GM21717 (cell line): ENCODE measurements at regions not wholly inside any gene's neighbourhood (a gene's known extent, or its start where the extent isn't known, plus 50 kb on each side); places are given as distances from the start of the nearest gene placed in this dataset.
"Not testable (repeated sequence)": the region's sequence is repeated elsewhere in the genome, so short reads cannot be mapped to it uniquely, and the experiment has no call there.

Experiments
- ATAC-seq: cut with Tn5 transposase; IDR thresholded peaks from one replicate; pipeline ENCODE4 v1.9.1; 2021; ENCODE audit warnings: mild to moderate bottlenecking, moderate library complexity; ENCODE audit not compliant: unreplicated experiment

DNA sequence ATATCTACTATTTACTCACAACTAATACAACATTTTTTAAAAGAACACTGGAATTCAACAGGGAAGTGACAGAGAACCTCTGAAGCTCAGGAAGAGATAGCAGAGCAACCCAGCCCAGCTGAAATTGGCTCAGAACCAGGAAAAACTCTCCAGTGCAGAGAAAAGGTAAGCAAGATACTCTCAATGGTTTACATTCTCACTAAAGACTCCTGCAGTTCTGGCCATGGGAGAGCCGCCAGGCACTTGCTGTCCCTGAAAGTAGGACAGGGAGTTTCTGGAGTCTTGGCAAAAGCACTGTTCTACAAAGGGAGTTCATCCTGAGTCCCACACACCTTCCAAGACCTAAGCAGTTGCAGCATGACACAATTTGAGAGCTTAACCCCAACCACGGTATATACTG is 330.8 kb downstream of the TRIM36 start:
- ATAC-seq: no peak

DNA sequence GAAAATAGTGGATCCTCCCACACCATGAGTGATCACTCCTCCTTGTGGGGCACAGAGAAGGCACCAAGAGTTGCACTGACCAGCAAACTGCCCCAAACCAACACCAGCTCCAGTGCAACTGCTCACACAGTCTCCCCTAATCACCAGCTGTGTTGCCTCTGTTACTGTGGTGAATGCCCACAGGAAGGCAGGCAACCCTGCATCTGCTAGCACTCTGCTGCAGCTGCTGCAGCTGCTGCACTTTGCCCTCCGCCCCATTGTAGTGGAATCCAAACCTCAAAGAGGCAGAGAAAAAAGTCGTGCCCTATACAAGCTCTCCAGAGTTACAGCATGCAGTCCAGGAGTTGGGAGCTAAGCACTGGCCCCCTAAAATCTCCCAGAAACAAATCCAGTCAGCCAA is 339.6 kb downstream of the TRIM36 start:
- no peak for ATAC-seq

DNA sequence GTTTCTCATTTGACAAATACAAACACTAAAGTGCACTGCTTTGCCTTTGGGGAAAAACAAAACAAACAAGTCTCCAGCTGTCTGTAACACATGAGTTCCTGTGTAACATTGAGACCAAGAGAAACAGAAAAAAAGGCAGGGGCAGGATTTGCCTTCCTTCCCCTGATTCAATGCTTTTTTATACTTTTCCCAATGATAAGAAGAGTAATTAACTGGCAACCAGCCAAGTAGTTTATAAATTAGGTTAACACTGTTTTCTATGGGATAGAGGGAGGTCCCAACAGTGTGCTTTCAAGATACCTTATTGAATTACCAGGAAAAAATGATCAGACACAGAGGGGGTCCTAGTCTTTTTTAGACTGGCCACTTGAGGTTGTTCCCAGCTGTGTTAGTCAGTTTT is 346.8 kb downstream of the TRIM36 start:
- ATAC-seq: no peak

DNA sequence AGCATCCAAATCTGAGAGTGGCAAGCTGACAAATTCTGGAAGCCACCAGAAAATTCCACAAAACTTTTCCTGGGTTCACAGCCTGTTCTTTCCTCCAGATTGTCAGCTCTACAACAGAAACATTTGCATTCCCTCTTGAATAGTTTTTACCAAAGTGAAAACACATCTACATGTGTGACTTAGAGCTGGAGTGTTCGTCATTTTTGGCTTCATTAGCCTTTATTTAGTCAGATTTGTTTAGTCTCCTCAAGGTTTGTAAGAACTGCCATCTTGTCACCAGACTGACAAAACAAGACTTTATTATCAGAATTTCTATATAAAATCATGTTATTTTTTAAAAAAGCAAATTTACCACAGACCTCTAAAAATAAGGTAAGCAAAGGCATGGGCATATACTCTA is 347.3 kb downstream of the TRIM36 start:
- ATAC-seq: no peak

DNA sequence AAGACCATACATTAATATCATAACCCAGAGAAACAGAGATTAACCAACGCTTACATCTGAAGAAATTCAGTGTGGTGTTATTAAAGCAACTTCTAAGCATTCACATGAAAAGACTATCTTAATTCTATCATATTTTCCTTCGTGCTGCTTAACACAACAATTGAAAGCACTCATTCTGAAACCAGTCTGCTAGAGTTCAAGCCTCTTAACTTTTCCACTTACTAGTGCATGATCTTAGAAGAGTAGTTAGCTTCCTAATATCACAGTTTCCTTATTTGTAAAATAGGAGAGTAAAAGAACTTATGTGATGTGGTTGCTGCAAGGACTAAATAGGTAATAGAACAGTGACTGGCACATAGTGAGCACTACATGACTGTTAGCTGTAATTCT is 379.3 kb downstream of the TRIM36 start:
- no peak for ATAC-seq

DNA sequence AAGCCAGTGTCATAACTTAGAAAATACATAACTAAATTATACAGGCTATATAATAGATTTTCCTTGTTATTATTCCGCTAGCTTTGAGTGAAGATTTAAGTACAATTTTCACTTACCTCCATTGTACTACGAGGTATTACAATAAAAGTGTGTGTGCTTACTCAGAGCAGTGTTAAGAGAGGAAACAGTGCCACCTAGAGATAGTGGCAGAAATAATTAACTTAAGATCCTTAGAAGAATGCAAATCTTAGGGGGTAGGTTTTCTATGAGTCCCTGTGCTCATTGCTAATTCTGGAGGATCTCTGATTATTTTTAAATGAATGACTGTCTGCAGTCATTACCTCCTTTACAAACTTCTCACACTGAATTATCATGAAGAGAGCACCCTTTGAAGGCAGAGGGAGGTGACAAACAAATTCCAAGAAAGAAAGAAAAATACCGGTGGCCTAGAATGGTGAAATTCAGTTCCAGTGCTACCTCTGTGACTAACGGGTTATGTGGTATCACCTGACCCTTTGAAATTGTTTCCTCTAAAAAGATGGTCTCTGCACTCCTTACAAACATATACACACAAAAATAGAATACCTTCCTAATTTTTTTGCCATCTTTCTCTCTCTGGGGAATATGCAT is 379.8 kb downstream of the TRIM36 start:
- peak; percentile 75 for ATAC-seq

DNA sequence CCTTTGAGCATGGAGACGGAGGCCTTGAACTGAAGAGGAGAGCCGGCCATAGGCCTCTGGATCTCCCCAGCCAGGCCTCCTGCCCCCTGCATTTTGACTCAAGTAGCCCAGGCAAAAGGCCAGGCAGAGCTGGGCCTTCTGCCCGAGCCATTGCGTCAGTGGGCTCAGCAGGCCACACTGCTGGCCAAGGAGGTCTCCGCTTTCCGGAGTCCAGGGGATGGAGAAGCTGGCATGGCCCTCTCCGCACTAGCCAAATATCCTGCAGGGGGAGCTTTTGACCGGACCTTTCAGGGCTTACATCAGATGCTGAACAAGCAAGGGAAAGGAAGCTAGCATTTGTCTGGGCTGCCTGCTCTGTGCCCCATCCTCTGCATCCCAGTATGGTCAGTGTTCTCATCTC is 386.8 kb downstream of the TRIM36 start:
- ATAC-seq: no peak

DNA sequence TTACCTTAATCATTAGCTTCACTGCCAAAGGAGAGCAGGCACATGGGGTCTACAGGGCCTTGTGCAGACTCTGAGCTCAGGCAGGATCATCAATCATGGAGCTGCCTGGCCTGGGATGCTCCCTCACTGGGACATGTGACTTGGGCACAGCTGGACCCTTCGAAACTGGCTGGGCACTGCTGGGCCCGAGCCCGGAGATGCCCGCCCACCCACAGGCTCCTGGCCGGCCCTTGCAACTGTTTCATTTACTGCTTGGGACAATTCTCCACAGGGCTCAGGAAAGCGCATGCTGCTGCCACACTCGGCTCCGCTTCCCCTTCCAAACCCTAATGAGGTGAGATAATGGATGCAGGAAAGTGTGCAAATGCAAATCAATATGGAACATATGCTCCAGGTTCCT is 387.5 kb downstream of the TRIM36 start:
- ATAC-seq: no peak

DNA sequence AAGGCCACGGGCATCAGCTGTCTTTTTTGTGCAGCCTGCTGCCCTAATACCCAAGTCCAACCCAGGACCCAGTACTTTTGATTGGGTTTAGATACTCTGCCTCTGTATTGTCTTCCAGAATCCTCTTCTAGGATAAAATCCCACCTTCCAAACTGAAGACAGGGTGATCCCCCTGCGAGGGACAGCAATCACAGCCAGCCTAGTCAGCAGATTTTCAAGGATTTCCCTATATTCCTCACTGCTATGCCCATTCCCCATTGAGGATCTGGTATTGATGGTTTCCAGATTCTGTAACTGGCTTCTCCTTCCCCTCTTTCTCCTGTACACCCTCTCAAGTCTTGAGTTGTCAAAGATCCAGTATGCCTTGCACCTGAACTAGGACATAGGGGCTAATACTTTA is 389.4 kb downstream of the TRIM36 start:
- no peak for ATAC-seq

DNA sequence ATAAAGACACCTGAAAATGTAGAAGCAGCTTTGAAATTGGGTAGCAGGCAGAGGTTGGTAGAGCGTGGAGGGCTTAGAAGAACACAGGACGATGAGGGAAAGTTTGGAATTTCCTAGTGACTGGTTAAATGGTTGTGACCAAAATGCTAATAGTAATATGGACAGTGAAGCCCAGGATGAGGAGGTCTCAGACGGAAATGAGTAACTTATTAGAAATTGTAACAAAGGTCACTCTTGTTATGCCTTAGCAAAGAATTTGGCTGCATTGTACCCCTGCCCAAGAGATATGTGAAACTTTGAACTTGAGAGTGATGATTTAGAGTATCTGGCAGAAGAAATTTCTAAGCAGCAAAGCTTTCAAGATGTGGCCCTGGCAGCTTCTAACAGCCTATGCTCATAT is 382.5 kb downstream of the KCNN2 start:
- ATAC-seq: no peak

DNA sequence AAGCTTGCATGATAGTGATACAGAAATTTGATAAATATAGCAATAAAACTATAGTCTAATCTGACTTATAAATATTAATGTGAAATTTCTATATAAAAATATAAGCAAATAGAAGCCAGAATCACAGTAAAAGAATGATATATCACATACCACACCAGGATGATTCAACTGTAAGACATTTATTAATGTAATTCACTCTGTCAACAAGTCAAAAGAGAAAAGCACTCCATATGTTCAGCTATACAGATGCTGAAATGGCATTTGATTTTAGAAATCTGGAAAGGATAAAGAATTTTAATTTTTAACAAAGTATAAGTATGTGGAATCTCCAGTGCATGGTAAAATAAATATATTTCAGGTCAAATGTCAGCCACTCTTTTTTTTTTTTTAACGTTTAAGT is 372.4 kb downstream of the KCNN2 start:
- ATAC-seq: no peak

DNA sequence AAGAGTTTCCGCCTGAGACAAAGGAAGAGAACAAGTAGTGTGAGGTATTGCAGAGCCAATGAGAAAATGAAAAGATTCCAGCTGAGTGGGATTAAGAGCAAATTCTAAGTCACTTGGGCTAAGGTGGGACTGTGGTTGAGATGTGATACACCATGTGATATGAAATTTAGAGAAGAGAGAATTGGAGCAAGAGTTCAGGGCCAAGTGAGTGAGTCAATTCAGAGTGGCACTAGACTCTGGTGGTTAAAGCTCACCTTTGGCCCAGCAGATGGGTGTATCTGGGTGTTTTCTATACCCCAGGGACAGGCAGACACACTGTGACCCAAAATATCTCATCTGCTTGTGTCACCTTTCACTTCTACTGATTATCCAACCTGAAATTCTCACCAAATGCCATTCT is 368.1 kb downstream of the KCNN2 start:
- no peak for ATAC-seq

DNA sequence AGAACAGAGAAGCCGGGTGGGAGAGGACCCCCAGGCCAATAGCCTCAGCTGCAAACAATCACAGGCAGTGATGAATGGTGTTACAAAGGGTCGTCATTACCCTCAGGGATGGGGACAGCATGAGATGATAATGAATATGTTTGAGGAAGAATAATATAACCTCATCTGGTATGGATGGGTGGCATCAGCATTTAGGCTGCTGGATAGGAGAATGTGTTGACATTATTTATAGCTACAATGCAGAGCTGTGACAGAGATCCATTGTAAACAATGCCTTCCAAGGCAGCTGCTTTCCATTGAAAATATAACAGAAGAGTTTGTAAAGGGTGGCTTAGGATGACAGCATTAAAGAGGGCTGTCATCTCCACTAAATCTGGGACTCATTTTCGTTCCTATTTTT is 365.5 kb downstream of the KCNN2 start:
- ATAC-seq: no peak

DNA sequence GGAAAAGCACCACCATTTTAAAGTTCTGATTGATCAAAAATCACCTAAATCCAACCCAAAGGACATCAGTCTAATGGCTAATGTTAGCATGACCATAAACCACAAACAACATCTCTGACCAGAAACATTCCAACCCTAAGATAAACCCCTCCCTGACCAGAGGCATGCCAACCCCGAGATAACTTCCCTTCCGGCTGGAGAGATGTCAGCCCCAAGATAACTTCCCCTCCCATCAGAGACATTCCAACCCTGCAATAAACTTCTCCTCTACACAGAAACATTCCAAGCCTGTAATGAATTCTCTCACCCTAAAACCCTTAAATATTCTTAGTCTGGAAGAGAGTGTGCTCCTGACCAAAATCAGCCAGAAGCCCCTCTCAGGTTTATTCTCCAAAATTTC is 364.3 kb downstream of the KCNN2 start:
- no peak for ATAC-seq

DNA sequence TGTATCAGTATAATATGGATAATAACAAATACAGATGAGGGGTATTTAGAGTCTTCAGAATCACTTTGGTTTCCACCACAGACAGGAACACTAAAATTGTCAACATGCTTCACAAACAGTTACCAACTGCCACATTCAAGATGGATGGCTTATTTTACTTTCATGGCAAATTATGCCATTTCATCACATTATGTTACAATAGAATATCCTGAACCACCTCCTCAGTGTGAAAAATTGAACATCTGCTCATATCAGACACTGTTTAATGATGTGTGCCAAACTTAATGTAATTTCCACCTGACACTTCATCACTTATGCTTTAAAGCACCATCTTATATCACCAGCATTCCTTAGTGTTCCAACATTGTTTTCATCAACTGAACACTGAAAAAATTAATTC is 357.4 kb downstream of the KCNN2 start:
- ATAC-seq: no peak

DNA sequence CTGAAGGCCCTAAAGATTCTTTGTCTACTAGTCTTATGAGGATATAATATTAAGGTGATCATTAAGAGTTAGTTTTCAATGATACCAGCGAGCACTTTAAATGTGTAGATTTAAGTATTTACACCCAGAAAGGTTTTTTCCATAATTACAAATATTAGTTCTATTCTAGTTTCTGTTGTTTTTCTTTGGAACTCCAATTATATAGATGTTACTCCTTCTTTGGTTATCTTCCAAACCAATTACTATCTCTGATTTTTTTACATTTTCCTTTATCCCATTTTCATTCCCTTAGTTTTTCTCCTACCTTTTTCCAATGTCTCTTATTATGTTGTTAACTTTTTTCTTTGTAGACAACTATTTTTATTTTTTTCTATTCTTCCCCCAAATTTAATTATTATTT is 355.1 kb downstream of the KCNN2 start:
- ATAC-seq: no peak

DNA sequence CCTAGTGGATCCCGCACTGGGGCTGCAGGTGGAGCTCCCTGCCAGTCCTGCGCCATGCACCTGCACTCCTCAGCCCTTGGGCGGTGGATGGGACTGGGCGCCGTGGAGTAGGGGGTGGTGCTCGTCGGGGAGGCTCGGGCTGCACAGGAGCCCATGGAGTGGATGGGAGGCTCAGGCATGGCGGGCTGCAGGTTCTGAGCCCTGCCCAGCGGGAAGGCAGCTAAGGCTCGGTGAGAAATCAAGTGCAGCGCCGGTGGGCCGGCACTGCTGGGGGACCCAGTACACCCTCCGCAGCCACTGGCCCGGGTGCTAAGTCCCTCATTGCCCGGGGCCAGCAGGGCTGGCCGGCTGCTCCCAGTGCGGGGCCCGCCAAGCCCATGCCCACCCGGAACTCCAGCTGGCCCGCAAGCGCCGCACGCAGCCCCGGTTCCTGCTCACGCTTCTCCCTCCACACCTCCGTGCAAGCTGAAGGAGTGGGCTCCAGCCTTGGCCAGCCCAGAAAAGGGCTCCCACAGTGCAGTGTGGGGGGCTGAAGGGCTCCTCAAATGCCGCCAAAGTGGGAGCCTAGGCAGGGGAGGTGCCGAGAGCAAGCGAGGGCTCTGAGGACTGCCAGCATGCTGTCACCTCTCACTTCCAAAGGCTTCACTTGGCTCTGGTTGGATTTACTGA is 342.5 kb downstream of the KCNN2 start:
- ATAC-seq: not testable (repeated sequence)

DNA sequence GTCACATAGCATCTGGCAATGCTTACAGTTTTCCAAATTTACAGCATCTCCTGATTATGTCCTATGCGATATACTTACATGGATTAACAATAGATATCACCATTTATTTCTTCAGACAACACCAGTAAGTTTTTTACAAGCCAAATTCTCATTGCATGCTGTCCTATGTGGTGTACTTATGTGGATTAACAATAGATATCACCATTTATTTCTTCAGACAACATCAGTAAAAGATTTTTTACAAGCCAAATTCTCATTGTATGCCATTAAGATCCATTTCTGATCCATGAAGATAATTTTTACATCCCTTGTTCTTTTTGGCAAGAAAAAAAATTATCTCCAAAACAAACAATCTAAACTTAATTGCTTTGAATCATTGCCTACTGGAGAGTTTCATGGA is 340.9 kb downstream of the KCNN2 start:
- ATAC-seq: no peak

DNA sequence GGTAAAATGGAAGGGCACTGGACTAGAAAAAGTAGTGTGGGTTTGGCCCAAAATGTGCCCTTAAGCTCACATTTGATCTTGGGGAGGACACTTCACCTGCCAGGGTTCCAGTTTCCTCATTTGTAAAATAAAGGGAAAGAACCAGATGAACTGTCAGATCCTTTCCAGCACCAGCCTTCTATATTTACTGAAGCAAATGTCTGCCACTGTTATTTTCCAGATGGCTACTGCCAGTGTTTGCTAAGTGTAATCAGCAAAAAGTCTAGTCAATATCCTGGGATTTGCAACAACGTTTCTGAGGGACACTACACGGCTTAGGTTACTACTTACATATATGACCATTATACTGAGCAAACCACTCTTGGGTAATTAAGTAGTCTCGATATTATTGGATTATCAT is 340.3 kb downstream of the KCNN2 start:
- no peak for ATAC-seq

DNA sequence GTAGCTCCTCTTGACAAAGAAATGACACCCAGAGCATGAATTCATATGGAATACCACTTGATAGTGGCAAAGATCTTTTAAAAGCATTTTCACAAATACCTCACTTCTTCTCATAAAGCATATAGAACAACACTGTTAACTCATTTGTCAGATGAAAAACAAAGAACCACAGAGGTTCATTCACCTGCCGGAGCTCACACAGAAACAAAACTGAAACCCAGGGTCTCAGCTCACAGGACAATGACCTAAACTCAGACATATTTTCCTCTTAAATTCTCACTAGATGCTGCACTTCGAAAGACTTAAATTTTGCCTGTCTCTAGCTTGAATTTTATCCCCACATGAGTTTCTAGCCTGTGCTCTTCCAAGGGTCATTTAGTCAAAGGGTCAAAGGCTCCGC is 339.0 kb downstream of the KCNN2 start:
- ATAC-seq: no peak

DNA sequence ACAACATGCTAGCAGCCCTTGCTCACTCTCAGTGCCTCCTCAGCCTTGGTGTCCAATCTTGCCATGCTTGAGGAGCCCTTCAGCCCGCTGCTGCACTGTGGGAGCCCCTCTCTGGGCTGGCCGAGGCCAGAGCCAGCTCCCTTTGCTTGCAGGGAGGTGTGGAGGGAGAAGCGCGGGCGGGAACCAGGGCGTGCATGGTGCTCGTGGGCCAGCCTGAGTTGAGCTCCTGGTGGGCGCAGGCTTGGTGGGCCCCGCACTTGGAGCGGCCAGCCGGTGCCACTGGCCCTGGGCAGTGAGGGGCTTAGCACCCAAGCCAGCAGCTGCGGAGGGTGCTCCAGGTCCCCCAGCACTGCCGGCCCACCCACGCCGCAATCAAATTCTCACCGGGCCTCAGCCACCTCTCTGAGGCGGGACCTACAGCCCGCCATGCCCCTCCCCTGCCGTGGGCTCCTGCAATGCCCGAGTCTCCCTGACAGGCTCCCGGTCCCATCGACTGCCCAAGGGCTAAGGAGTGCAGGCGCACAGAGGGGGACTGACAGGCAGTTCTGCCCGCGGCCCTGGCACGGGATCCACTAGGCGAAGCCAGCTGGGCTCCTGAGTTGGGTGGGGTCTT is 333.5 kb downstream of the KCNN2 start:
- no peak for ATAC-seq

DNA sequence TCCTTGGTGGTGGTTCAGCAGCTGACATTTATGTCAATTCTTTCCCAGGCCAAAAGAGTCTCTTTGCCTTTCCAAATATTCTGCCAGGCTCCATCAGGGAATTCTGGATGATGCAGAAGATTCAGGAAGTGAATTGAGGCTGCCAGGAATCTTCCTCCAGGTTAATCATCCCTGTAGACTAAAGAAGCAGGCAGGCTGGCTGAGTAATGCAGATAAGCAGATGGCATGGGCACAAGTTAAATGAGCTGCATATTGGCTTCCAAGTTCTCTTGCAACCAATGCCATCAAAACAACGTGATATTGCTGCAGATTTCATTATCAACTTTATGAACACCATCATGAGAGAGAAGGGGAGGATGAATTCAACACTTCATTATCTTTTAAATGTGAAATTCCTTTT is 324.5 kb downstream of the KCNN2 start:
- ATAC-seq: no peak

DNA sequence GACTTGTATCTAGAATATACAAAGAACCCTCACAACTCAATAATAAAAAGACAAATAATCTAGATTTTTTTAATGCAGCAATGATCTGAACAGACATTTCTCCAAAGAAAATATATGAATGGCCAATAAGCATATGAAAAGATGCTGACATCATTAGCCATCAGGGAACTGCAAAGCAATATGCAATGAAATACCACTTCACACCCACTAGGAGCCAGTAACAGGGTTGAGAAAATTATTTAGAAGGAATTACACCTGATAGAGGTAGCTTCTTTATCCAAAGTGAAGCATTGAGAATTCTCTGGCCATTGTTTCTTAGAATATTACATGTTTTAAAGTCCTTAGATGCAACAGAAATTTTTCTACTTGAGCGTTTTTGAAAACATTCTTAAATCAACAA is 316.9 kb downstream of the KCNN2 start:
- ATAC-seq: no peak
